GM21528 (cell line): ENCODE measurements at regions not wholly inside any gene's neighbourhood (a gene's known extent, or its start where the extent isn't known, plus 50 kb on each side); places are given as distances from the start of the nearest gene placed in this dataset.
A peak's percentile ranks its signal among the peaks of the same experiment; 100 is the strongest.

Experiments
- ATAC-seq: cut with Tn5 transposase; IDR thresholded peaks from one replicate; pipeline ENCODE4 v1.9.1; 2021; ENCODE audit warnings: mild to moderate bottlenecking, moderate library complexity; ENCODE audit not compliant: unreplicated experiment, low FRiP score

DNA sequence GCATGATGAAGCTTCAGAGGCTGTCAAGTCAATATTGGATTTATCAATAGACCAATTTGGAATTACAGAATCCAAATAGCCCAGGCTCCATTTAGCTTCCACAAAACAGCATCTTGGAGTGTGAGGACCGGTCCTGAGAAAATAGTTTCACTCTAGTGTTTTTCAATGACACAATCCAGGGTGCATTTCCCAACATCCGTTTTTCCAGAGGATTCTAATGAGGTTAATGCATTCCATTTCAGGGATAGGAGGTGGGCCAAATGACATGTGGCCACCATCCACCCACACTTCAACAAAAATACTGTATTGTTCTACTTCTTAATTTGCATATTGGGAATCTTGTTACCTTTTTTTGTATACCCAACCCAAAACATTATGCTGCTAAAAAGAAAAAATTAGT, 229.8 kb upstream of the LDB2 start:
- ATAC-seq: no peak

DNA sequence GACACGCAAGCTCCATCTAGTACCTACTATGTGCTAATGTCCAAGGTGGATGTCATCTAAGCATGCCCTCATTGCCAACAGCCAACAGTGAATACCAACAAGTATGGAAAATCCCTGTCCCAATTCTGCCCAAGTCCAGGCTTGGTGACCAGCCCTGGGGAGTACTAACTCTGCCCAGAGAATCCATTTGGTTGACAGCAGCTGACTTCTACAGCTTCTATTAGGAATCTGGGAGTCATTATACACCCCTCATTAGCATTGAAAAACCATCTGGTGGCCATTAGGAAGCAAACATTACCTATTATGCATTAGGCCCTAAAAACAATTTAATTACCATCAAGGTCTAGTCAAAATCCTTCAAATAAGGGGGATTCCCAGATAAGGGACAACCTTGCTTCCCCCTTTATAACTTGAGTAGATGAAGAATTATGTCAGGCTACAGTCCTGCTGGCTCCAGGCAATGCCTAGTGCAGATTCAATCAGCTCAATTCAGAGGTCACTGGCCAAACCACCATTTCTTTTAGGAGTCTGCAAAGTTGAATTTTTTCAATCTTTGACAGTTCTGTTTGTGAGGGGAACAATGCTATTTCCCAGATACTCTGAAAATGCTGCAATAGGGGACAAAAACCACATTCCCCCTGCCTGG, 228.0 kb upstream of the LDB2 start:
- no peak for ATAC-seq

DNA sequence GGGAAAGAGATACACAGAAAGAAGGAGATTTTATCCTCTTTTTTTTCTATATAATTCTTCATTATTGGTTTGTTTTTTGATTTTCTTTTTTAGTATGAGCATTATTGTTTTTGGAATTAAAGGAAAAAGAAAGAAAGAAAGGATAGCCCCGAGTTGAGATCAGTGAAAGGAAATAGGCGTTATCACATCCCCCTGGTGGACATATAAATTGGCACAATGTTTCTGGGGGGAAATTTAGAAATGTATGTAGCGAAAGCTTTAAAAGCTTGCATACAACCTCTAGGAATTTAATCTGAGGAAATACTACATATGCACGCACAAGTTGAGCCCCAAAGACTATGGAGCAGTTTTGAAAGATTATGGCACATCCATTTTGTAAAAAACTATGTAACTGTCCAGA, 226.3 kb upstream of the LDB2 start:
- no peak for ATAC-seq

DNA sequence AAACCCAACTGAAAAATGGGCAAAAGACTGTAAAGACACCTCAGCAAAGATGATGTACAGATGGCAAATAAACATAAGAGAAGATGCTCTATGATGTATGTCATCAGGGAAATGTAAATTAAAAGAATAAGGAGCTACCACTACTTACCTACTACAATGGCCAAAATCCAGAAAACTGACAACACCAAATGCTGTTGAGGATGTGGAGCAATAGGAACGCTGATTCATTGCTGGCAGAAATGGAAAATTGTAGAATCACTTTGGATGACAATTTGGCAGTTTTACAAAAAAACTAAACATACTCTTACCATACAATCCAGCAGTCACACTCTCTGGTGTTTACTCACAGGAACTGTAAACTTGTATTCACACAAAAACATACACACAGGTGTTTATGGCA, 222.3 kb upstream of the LDB2 start:
- ATAC-seq: no peak

DNA sequence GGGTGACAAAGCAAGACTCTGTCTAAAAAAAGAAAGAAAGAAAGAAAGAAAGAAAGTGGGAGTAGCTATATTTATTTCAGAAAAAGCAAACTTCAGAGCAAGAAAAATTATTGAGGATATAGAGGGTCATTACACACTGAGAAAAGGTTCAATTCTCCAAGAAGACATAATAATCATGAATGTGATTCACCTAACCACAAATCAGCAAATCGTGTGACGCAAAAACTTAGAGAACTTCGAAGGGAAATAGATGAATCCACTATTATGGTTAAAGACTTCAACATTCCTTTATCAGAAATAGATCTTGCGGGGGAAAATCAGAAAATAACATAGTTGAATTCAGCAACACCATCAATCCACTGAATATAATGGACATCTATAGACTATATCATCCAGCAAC, 219.3 kb upstream of the LDB2 start:
- no peak for ATAC-seq

DNA sequence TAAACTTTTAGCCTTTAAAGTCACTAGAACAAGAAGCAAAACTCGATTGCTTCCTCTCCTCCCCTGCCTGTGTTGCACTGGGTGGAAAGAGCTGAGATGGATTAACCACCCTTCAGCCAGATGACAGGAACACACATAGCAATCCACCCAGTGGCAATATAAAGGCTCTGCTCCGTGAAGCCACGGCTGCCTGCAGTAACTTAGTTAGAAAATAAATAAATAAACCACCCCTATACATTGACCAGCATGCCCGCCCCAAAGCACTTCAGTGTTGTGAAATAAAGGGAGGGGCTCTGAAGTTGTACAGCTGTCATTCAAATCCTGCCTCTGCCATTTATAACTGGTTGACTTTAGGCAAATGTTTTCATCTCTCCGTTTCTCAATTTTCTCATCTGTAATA, 217.1 kb upstream of the LDB2 start:
- ATAC-seq: no peak

DNA sequence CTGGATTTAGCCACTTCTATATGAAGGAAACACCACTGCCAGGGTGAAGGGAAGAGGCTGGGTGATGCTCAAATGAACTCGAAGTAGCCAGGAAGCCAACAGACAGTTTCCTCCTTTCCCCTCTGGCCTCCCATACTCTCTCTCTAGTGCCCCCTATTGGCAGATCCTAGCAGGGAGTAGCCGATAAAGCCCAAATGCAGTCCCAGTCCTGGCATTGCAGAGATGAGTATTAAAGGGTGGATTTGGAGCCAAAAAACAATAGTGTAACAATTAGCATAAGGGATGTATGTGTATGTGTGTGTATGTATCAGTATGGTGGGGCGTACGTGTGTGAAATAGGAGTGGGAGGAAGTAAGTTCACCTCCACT, 213.8 kb upstream of the LDB2 start:
- no peak for ATAC-seq

DNA sequence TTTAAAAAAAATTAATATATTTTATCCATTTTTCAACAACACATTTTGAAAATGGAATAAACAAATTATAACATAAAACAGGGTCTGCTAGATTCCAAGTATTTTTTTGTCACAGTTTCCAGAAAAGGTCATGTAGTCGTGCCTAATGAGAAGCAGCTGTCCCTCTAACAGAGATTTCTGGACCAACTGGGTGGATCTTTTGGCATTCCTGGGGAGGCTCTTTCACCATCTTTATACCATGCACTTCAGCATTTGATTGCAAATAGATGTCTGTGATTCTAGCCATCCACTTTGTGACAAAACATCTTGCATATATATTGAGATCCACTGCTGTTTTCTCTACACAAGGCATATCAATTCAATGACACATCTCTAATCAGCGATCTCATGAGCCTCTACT, 210.7 kb upstream of the LDB2 start:
- no peak for ATAC-seq

DNA sequence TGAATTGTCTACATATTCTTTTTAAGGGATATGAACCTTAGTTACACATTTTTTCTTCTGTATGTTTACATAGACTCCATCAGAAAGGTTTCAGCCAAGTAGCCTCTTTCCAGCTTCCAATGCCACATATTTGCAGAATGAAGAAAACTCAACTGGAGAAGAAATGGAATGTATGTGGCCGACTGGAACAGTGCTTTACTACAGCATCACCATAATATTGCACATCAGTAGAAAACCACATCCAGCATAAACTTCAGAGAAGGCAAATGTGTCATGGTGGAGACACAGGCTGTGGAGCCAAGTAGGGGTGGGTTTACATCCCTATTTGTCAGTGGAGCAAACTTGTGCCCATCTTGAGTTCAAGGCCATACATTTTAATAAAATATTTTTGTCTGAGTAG, 204.8 kb upstream of the LDB2 start:
- ATAC-seq: no peak

DNA sequence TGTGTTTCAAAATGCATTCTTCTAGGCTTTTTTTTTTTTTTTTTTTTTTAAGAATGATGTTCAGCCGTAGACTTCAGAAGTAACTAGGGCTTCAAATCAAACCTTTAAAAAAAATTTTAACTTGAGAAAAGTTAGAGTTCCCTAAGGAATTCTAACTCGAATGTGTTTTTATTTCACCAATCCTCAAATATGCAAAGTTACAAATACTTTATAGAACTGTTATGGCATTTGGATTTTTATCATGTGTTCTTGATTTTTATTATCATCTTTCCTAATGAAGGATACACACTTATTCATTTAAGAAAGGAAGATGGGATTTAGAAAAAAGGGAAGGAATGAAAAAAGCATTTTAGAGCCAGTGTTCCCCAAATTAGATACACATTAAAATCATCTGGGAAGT, 200.6 kb upstream of the LDB2 start:
- ATAC-seq: no peak

DNA sequence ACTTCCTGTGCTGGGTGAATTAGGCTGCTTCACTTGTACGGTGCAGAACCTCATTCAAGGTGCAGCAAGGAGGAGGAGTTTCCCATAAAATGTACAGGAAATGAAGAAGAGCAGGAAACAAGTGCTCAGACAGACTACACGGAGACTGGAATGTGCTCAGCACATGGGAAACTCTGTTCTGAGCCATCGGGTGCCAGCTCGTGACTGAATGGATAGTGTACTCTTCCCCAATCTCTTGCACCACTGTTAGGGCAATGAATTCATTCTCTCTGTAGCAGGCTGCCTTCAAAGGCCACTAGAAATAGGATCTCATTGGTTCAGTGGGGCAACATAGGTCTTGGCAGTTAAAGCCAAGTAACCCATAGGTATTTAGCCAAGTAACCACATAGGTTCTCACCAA, 200.0 kb upstream of the LDB2 start:
- ATAC-seq: no peak

DNA sequence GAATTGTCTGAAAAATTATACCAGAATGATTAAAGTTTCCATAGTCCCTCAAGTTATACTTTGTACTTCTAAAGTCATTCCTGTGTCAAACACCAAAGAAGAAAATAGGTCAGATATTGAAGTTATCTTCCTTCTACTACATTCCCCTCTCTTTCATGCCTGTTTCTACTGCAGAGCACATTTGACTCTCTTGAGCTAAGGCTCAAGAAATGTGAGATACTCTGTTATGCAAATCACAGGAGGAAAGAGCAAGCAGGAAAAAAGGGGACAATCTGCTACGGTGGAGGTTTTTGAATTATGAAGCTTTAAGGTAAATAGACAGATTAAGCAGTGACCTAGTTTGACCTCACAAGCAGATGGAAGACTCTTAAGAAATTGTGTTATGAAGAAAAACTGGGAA, 198.9 kb upstream of the LDB2 start:
- no peak for ATAC-seq

DNA sequence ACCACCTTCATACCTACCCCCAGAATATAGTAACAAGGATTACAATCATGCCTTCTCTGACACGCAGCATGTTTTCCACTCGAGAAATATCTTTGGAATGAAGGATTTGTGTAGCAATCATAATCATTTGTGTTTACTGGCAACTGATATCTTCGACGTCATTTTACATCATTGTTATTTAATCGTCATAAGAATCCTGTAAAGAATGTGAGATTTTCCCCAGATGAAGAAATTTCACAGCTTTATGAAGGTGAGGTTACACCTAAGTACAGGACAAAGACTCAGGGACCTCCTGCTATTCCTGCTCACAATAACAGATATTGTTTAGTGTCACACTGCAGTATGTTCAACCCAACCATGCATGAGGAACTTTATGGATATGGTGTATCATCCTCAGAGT, 198.2 kb upstream of the LDB2 start:
- no peak for ATAC-seq

DNA sequence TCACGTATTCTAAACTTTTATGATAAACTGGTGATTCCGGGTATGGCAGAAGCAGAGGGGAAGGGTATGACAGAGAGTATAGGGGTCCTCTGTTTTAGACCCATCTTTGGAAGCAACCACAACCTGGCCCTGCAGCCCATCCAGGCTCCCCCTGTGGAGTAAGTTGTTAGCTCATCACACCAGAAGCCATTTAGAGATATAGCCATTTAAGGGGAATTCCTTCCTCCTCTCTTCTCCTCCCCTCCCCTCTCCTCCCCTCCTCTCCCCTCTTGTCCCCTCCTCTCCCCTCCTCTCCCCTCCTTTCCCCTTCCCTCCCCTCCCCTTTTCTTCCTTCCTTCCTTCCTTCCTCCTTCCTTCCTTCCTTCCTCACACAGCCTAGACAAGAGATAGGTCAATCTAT, 197.3 kb upstream of the LDB2 start:
- no peak for ATAC-seq

DNA sequence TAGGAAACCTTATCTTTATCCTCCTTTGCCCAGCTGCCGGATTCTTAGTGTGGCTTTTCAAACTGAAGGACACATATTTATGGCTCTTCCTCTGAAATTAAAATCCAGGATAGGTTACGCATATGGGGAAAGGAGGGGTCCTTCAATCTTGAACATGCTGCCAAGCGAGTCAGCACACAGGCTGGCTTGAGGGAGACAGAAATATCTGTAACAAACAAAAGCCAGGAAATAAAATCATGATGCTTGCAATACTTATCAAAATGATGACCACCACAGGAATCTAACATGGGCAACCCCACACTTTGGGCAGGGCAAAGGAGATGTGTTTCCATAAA, 196.4 kb upstream of the LDB2 start:
- ATAC-seq: no peak

DNA sequence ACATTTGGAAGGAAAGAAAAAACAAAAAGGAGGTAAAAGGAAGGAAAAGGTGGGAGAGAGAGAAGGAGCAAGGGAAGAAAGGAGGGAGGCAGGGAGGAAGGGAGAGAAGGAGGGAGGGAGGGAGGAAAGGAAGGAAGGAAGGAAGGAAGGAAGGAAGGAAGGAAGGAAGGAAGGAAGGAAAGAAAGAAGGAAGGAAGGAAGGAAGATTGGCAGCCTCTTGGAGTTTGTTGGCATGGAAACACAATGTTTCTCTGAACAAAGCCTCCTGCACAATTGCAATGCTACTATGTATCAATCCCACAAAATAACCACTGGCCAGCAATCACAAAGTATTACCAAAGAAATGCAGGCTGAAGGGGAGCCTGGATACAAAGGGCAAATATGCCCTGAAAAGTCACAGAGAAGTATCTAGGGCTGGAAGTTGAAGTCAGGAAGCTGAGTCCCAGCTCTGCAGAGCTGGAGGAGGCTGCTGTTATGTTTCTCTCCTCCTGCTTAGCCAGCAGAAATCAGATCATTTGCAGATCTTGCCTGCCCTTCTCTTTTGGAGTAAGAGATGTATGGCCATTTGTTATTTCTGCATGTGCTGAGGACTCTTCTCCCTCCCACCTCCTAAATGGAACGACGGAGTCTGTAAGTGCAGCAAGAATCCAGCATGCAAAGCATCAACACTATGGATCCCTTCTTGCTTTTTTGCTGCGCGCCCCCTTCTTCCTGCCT, 195.9 kb upstream of the LDB2 start:
- no peak for ATAC-seq

DNA sequence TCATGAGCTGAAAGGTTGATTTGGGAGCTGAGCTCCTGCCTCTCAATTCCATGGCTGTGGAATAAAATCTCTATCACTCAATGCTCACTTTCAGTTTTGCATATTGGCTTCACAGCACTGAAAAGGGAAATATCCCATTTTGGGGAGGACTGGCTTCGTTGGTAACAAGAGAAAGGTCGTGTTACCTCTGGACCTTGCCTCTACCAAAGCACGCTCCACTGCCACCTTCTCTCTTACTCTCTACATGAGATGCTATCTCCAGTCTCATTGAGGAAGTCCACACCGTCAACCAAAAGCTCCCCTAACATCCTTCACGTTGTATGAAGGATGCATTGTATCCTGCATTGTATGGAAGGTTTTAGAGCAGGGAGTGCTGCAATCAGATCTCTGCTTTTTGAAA, 195.0 kb upstream of the LDB2 start:
- ATAC-seq: peak; percentile 21

DNA sequence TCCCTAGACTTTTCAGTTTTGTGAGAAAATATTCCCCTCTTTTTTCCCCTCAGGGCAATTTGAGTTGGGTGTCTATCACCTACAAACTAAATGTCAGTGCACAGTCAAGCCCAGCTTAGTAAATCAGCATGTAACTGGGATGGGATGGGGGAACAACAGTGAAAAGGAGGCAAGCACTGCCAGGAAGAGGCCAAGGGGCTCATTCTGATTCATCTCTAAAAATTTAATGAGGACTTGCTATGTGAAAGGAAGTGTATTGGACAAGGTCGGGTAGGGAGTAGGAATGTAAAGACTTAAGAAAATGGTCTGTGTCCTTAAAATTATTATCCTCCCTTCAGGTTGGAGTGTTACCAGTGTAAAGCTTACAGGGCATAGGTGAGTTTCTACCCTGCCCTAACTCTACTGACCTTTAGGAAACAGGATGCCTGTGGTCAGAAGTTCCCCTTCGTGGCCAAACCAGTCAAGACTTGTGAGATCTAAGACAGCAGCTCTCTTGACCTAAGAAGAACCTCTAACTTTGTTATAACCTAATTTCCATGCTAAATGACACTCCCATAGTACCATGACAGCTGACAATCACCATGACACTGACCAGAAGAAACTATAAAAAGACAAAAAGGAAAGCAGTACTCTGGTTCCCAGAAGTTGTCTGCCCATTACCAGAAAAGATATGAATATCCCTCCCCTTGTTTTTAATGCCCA, 194.4 kb upstream of the LDB2 start:
- peak; percentile 81 for ATAC-seq

DNA sequence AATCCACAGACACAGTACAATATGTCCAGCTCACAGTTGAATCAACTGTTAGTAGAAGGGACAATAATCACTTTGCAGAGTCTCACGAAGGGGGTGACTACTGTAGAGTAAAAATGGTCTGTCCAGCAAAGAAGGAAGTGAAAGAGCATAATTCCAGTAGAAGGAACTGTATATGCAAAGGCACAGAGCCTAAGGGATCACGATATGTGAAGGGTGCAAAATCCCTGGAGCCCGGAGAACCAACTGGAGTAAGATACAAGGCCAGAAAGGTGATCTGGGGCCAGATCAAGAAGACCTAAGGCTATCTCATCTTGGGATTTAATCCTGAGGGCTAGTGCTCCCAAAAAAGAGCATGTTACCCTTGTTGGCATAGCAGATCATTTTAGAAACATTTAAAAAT, 192.7 kb upstream of the LDB2 start:
- no peak for ATAC-seq

DNA sequence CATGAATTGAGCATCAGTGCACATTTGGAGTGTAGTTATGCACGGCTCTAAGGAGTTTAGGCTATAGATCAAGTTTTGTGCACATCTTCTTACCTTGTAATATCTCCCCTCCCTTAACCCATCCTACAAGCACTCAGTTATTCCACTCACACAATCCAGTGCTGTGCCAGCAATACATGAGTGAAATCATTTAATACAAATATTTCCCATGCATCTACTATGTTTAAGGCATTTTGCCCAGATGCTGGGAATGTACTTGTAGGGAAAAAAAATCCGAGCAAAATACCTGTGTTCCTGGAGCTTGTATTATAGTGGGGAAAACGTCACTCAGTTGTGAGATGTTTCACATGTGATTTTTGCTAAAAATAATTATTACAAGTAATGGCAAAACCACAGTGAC, 191.6 kb upstream of the LDB2 start:
- ATAC-seq: no peak

DNA sequence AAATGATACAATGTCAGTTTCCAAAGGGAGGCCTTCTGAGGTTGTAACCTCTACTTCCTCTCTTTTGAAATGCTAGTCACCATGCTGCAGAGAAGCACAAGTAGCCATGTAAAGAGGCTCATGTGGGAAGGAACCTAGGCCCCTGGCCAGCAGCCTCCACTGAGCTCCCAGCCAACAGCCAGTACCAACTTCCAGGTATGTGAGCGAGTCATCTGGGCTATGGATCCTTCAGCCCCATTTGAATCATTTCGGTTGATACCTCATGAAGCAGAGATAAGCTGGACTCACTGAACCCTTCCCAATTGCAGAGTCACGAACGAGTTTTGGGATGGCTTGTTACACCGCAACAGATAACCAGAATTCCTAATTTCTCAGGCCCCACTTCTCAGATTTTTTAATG, 187.0 kb upstream of the LDB2 start:
- no peak for ATAC-seq

DNA sequence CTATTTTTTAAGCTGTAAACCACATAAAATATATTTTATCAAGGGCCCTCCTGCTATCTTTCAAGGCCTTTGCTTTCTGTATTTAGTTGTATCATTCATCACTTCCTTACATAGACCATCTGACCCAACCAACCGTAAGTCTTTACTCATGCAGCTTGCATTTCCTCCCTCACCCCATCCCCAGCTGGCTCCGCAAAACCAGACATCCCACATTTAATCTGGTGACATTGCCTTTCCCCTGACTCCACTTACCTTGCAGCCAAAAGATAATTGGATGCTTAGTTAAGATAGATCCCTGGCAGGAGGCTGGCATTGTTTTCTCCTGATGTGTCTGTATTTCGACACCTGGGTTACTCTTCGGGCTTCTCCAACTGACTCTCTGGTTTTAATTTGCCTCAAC, 183.7 kb upstream of the LDB2 start:
- ATAC-seq: no peak
